ENCODE measurements at regions not wholly inside any gene's neighbourhood (a gene's known extent, or its start where the extent isn't known, plus 50 kb on each side); places are given as distances from the start of the nearest gene placed in this dataset.

GRCh38 chr4:129788486-129788885 is 692.5 kb downstream of the C4orf33 start:
- TF ChIP-seq, protein P1, sequence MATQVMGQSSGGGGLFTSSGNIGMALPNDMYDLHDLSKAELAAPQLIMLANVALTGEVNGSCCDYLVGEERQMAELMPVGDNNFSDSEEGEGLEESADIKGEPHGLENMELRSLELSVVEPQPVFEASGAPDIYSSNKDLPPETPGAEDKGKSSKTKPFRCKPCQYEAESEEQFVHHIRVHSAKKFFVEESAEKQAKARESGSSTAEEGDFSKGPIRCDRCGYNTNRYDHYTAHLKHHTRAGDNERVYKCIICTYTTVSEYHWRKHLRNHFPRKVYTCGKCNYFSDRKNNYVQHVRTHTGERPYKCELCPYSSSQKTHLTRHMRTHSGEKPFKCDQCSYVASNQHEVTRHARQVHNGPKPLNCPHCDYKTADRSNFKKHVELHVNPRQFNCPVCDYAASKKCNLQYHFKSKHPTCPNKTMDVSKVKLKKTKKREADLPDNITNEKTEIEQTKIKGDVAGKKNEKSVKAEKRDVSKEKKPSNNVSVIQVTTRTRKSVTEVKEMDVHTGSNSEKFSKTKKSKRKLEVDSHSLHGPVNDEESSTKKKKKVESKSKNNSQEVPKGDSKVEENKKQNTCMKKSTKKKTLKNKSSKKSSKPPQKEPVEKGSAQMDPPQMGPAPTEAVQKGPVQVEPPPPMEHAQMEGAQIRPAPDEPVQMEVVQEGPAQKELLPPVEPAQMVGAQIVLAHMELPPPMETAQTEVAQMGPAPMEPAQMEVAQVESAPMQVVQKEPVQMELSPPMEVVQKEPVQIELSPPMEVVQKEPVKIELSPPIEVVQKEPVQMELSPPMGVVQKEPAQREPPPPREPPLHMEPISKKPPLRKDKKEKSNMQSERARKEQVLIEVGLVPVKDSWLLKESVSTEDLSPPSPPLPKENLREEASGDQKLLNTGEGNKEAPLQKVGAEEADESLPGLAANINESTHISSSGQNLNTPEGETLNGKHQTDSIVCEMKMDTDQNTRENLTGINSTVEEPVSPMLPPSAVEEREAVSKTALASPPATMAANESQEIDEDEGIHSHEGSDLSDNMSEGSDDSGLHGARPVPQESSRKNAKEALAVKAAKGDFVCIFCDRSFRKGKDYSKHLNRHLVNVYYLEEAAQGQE (IDR thresholded peaks at IDR 0.05; ENCODE audit: borderline replicate concordance), result no peak
- TF ChIP-seq MXI1 (conservative IDR thresholded peaks at IDR 0.05; ENCODE audit: poor library complexity, severe bottlenecking), result no peak
- TF ChIP-seq SMC3 (conservative IDR thresholded peaks at IDR 0.05; ENCODE audit: poor library complexity), result no peak
- TF ChIP-seq POLR2AphosphoS5 (IDR thresholded peaks at IDR 0.05), result no peak
- TF ChIP-seq, protein P2, sequence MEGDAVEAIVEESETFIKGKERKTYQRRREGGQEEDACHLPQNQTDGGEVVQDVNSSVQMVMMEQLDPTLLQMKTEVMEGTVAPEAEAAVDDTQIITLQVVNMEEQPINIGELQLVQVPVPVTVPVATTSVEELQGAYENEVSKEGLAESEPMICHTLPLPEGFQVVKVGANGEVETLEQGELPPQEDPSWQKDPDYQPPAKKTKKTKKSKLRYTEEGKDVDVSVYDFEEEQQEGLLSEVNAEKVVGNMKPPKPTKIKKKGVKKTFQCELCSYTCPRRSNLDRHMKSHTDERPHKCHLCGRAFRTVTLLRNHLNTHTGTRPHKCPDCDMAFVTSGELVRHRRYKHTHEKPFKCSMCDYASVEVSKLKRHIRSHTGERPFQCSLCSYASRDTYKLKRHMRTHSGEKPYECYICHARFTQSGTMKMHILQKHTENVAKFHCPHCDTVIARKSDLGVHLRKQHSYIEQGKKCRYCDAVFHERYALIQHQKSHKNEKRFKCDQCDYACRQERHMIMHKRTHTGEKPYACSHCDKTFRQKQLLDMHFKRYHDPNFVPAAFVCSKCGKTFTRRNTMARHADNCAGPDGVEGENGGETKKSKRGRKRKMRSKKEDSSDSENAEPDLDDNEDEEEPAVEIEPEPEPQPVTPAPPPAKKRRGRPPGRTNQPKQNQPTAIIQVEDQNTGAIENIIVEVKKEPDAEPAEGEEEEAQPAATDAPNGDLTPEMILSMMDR (IDR thresholded peaks at IDR 0.05; ENCODE audit: poor library complexity, severe bottlenecking), result no peak
- no peak for TF ChIP-seq TAF1 (IDR thresholded peaks at IDR 0.05; ENCODE audit: low read depth)
- no peak for TF ChIP-seq EP300 (conservative IDR thresholded peaks at IDR 0.05; ENCODE audit: poor library complexity, severe bottlenecking)
- TF ChIP-seq RAD21 (conservative IDR thresholded peaks at IDR 0.05), result no peak
- Histone ChIP-seq H3K4me2 (ENCODE audit: low read length) (peak overlapping the region; percentile 1), H3K9me2 (ENCODE audit: insufficient read depth, low read length) (no peaks in the 10 kb centered on the region), H3K9ac (ENCODE audit: low read length) (peak overlapping the region; percentile 23), H4K20me1 (ENCODE audit: insufficient read depth) (no peaks in the 10 kb centered on the region), H3K9me3 (ENCODE audit: low read length) (no peaks in the 10 kb centered on the region), H3K79me2 (replicated peaks; ENCODE audit: insufficient read depth, low read length) (no peaks in the 10 kb centered on the region), H3K4me3 (ENCODE audit: low read length) (peak overlapping the region; percentile 24), H2AFZ (ENCODE audit: low read depth, low read length) (no peak overlapping the region), H3K27me3 (ENCODE audit: insufficient read depth, low read depth, low read length) (no peaks in the 10 kb centered on the region), H3K36me3 (ENCODE audit: insufficient read depth, low read length) (no peaks in the 10 kb centered on the region), H3K27ac (ENCODE audit: low read length) (peak overlapping the region; percentile 77), H3F3A (ENCODE audit: insufficient read depth, low read length, poor library complexity, severe bottlenecking) (no peaks in the 10 kb centered on the region)

DNA sequence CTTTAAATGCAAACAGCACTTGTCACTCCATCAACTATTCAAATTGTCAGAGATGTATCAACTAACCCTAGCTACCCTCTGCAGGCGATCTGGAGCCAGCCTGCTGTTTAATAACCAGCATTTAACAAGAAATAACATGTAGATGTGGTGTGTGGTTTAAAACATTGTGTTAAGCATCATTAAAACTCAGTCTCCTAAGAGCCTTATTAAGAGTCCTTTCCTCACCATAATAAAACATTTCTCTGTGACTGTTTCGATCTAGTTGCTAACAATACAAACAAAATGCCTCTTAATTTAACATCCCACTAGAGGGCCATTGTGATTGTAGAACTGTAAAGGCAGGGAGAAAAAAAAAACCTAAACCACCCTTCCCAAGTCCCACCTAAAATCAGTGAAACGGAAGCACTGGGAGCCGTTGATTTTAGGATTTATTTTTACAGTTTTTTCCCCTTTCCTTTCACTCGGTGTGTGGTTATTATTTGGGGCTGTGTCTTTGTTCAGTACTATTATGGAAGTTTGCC is 708.6 kb downstream of the C4orf33 start:
- Histone ChIP-seq H4K20me1 (ENCODE audit: insufficient read depth) (no peaks in the 10 kb centered on the region), H3K27me3 (ENCODE audit: insufficient read depth, low read depth, low read length) (no peaks in the 10 kb centered on the region), H3K9me3 (ENCODE audit: low read length) (no peaks in the 10 kb centered on the region), H2AFZ (ENCODE audit: low read depth, low read length) (no peak overlapping the region), H3K27ac (ENCODE audit: low read length) (no peak overlapping the region), H3K9ac (ENCODE audit: low read length) (no peak overlapping the region), H3K4me2 (ENCODE audit: low read length) (peak overlapping the region; percentile 33), H3K79me2 (replicated peaks; ENCODE audit: insufficient read depth, low read length) (no peaks in the 10 kb centered on the region), H3K4me3 (ENCODE audit: low read length) (peak overlapping the region; percentile 24), H3F3A (ENCODE audit: insufficient read depth, low read length, poor library complexity, severe bottlenecking) (peaks cover 6% of the 10 kb centered on the region), H3K36me3 (ENCODE audit: insufficient read depth, low read length) (no peaks in the 10 kb centered on the region), H3K9me2 (ENCODE audit: insufficient read depth, low read length) (no peaks in the 10 kb centered on the region)
- TF ChIP-seq POLR2AphosphoS5 (IDR thresholded peaks at IDR 0.05), result no peak
- TF ChIP-seq, protein P1 (IDR thresholded peaks at IDR 0.05; ENCODE audit: borderline replicate concordance), result no peak
- no peak for TF ChIP-seq TAF1 (IDR thresholded peaks at IDR 0.05; ENCODE audit: low read depth)
- TF ChIP-seq, protein P2 (IDR thresholded peaks at IDR 0.05; ENCODE audit: poor library complexity, severe bottlenecking), result peak; percentile 8

All from neural cell (in vitro differentiated cells).